ELF-1 (cell line): ENCODE measurements at regions not wholly inside any gene's neighbourhood (a gene's known extent, or its start where the extent isn't known, plus 50 kb on each side); places are given as distances from the start of the nearest gene placed in this dataset.
"Not testable (repeated sequence)": the region's sequence is repeated elsewhere in the genome, so short reads cannot be mapped to it uniquely, and the experiment has no call there.

Experiments used
- DNase-seq: peaks from one replicate; pipeline ENCODE4 v3.0.0-alpha.2; 2016; ENCODE audit warnings: low read depth, low spot score

- no peak for DNase-seq
Measured at GRCh38 chr3:59503441-59503840, 453.6 kb upstream of the CFAP20DC start.

- DNase-seq, result no peak
Measured at GRCh38 chr3:59502806-59503205, 453.0 kb upstream of the CFAP20DC start.

GRCh38 chr3:59499954-59500353 lies 450.1 kb upstream of the CFAP20DC start:
- DNase-seq, result no peak

- peak; percentile 6 for DNase-seq
Measured at GRCh38 chr3:59499000-59499399, 449.2 kb upstream of the CFAP20DC start.

DNA sequence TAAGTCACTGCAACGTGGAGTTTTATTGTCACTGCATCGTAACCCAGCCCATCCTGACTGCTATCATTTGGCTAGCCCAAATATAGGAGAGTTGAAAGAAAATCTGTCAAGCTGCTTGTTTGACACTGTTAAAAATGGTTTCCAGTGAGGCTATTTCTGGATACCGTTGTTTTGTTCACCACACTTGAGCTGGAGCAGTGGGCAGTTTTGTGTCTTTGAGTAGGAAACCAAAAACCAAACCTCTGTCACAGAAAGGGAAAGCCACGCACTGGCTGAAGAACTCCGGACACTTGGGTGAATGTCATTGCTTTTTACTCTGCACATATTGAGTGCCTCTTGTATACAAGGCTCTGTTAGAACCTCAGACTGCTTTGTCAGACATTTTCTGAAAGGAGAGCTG lies 446.4 kb upstream of the CFAP20DC start:
- DNase-seq, result no peak

GRCh38 chr3:59494969-59495368 lies 445.1 kb upstream of the CFAP20DC start:
- not testable (repeated sequence) for DNase-seq

DNA sequence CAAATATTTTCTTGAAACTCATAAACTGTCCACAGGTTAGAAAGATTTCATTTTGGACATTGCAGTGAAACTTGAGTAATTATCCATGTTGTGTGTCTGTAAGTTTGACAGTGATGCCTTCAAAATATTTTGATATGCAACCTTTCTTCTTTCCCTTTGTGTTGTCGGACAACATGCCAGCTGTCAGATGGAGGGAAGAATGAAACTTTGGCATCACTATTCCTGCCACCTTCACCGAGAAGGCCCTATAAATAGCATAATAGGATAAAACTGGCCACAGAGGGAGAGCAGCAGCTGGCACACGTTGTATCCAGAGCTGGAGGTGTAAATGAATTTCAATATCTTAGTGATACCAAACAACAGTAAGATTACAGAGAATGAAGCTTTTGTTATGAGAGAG lies 436.7 kb upstream of the CFAP20DC start:
- no peak for DNase-seq

DNA sequence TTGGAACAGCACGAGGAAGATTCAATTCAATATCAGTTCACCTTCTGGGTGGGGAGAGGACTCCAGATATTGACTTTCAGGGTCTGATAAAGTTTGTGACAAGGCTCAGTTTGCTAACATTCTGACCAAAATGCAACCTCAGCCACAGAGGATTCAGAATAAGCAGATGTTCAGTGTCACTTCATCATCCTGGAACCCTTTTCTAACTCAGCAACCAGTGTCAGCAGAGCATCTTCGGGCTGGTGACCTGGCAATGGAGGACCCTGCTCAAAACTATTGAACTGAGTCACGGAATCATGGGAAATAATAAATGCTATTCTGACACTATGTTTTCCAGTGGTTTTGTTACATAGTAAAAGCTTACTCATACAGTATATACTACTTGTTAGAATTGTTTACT lies 433.4 kb upstream of the CFAP20DC start:
- DNase-seq, result no peak

DNA sequence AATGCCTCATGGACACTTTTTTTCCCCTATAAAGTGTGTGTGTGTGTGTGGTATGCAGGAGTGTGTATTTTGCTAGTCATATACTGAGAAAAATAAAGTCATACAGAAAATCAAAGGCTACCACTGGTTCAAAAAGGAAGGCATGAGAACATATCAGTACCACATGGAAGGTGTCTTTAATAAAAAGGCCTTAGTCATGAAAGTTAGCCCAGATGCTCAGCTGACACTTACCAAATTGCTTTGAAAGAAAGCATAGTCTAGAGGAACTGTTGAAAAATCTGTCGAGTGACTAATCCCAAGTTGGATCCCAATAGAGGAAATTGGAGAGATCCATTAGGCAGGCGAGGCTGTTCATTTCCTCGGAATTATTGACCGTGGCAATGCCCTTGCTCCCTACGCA lies 432.9 kb upstream of the CFAP20DC start:
- no peak for DNase-seq

- DNase-seq, result no peak
Measured at GRCh38 chr3:59481776-59482400, 432.1 kb upstream of the CFAP20DC start.

DNA sequence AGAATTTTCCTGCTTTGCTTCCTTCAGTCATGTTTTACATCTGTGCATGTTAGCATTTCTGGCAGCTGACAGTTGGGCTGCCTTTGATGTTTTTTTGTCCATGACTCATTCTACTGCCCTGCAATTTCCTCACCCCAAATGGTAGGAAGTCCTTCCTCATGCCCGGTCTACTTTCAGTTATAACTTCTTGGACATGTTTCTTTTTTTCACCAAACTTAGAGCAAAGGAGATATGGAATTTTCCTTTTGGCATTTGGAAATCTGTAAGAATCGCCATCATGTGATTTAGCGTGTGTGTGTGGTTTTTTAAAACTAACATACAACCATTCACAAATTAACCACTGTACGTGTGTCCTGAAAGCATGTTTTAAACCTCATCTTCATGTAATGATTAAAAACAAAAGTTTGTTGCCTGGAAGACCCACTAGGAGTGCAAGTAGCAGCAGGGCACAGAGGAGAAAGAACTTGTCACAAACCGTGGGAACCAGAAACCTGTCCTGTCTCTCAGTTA lies 430.7 kb upstream of the CFAP20DC start:
- DNase-seq, result no peak

GRCh38 chr3:59473636-59474035 lies 423.8 kb upstream of the CFAP20DC start:
- DNase-seq, result no peak

DNA sequence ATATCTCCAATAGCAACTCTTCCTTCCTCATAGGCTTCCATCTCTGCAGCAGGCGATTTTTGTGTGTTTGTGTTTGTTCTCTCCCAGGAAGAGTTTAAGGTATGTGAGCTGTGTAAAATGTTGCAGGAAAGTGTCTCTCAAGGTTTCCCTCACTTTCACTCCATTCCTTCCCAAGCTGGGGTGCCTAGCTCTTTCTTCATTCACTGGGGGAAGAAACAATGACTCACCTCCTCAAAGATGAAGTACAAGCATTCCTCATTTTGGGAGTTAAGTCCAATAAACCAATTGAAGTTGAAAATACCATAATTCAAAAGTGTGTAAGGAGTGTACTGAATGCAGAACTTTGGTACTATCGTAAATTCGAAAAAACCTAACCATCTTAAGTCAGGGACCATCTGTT lies 422.7 kb upstream of the CFAP20DC start:
- no peak for DNase-seq

DNA sequence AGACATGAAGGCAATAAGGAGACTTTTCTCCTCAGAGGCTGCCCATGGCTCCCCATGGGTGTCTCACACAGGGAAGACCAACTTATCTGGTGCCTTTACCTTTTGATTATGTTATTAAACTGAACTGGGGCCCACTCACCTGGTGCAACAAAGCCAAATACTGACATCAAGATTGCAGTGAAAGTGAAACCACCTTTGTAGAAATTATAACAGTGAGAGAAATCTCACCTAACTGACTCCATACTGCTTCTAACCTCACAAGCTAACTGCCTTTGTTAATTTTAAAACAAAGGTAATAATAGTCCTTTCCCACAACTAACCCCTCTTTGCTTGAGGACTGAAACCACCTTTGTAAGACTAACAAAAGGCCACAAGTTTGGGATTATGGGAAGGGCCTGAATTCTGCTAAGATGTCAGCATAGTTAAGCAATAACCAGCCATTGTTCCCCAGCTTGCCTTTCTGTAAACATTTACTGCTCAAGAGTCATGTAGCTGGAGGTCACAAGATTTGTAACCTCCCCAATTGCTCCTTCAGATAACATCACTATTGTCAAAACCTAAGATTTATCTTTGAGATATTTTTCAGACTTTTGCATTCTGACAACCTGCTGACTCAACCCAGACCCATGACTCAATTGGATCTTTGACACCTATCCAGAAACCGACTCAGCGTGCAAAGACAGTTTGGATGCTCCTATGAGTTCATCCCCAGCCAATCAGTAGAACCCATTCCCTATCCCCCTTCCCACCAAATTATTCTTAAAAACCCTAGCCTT lies 420.3 kb upstream of the CFAP20DC start:
- no peak for DNase-seq

DNA sequence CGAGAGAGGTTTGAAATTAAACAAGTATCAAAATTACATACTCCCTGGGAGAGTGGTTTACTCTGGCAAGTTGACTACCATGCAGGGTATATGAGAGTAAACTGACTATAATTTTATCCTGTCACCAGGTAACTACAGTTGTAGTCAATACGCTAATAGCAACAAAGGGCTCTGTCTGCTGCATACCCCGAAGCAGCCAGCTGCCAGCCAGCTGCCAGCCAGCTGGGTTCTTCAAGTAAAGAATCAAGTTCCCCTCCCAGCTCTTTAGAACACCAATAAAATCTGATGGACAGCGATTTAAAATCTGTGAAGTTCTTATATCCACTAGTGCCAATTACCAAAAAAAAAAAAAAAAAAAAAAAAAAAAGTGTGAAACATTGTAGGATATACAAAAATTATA lies 417.7 kb upstream of the CFAP20DC start:
- DNase-seq, result no peak

GRCh38 chr3:59464187-59464586 lies 414.4 kb upstream of the CFAP20DC start:
- no peak for DNase-seq

DNA sequence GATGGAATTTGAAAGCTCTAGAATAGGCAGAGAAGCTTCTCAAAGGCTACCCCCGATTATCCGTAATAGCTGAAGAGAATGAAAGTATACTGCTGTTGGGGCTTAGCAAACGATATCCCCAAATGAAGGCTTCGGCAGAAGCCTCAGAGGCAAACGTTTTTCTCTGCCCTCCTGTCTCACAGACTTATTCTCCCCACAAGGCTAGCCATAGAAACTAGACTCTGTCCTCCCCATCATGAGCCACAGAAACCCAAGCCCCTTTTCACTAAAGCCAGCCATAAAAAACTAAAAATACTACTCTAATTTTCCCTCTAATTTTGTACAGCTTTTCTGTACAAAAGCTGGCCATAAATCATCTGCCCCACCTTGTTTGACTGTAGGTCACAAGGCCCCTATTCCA lies 413.4 kb upstream of the CFAP20DC start:
- no peak for DNase-seq

- DNase-seq, result no peak
Measured at GRCh38 chr3:59460068-59460467, 410.2 kb upstream of the CFAP20DC start.

- no peak for DNase-seq
Measured at GRCh38 chr3:59456852-59457485, 407.1 kb upstream of the CFAP20DC start.

DNA sequence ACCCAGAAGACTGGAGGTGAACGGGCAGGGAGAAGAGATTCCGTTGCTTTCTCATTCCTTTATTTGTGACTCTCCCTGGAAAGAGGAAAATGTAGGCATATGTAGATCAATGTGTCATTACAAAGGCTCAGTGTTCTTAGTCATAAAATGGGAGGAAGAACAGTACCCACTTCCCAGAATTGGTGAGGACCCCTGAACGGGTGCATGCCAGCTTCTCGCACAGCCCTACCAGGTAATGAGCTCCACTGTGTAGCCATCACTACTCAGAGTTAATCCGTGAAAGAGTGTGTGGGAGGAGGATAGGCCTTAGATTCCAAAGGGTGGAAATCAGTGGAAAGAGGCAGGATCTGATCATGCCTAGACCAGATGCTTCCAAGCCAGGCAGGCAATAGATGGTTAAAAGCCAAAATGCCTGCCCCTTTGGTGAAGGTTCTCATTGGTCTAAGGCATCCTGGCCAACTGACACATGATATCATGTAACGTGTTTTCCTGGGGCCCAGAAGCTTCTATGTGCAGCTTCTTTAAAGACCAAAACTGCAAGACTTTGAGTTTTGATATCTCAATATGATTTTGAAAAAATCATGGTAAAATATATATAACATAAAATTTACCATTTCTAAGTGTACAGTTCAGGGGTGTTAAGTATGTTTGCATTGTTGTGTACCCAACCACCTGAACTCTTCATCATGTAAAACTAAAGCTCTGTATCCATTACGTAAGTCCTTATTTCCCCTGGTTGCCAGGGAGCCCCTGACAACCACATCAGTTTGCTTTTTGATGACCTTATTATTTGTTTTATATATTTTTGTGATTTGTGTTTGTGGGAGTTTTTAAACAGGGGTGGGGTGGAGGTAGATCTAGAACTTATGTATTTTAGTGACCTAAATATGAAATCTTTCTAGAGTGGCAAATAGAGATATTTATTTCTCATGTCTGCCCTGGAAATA lies 402.2 kb upstream of the CFAP20DC start:
- no peak for DNase-seq

DNA sequence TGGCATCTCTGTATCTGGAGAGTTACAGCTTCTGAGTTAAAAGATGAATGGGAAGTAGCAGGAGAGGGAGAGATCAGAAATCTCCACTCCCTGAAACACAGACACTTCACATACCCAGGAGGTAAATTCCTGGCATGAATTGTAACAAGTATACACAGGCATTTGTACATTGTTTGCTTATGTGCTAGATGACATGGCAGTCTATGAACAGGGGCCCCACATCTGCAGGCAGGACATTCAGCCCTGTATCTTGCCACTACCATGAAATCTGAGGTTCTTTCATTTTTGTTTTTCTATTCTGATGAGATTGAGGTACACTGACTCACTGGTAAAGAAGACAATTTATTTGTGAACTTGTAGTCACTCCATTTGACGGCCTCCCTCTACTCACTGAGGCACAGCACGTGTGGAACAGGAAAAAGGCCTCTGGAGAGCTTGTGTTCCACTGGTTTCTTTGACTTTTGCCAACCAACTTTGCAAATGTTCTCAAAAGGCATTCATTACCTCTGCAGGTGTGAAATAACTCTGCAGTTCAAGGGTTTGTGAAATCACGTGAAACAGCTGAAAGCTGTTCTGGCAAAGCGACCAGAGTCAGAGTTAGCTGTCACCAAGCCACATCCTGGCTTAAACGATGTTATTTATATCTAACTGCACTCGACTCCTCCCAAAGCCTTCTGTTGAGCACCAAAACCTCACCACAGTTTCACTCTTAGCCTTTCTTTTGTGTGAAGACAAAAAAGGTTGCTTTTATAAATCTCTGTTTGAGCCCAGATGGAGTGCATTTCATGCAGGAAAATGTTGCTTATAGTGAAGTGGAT lies 401.3 kb upstream of the CFAP20DC start:
- DNase-seq, result no peak
